ENCODE measurements at regions not wholly inside any gene's neighbourhood (a gene's known extent, or its start where the extent isn't known, plus 50 kb on each side); places are given as distances from the start of the nearest gene placed in this dataset.
"Not testable (repeated sequence)": the region's sequence is repeated elsewhere in the genome, so short reads cannot be mapped to it uniquely, and the experiment has no call there.

DNA sequence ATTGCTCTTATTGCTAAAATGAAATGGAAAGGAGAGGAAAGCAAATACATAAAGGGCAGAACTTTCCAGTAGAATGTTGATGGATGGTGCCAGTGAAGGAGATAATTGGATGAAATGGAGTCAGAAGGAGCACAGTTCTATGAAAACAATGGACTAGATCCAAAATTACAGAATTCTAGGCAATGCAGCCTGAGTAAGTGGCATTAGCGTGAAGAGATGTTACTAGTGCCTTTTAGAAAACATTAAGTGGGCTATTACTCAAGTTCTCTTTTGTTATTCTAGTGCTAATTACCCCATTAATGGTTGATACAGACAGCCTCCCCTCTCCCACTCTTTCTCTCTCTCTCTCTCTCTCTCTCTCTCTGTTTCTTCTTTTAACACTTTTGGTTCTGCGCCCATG is 209.5 kb upstream of the RGS17 start:
- Histone ChIP-seq H3K9me3 (ENCODE audit: control insufficient read depth, insufficient read depth, low read depth, low read length) (no peaks in the 10 kb centered on the region), H3K36me3 (ENCODE audit: control insufficient read depth, insufficient read depth, low read length) (no peaks in the 10 kb centered on the region), H4K20me1 (ENCODE audit: control insufficient read depth, extremely low read depth, insufficient read depth, low read length) (no peaks in the 10 kb centered on the region), H2AFZ (ENCODE audit: low read length) (no peak overlapping the region), H3K79me2 (ENCODE audit: control insufficient read depth, insufficient read depth, low read length) (no peaks in the 10 kb centered on the region), H3K27me3 (ENCODE audit: control insufficient read depth, insufficient read depth, low read length) (no peaks in the 10 kb centered on the region), H3K27ac (ENCODE audit: insufficient read depth, low read length) (no peak overlapping the region), H3K4me3 (replicated peaks in 1 of 4; ENCODE audit: control extremely low read depth in 1 of 4, insufficient read depth in 1 of 4, low read depth in 3 of 4, low read length in 4 of 4) (no peak overlapping the region), H3K4me1 (ENCODE audit: control insufficient read depth, extremely low read depth, insufficient read depth, low read length) (no peaks in the 10 kb centered on the region), H3K9ac (ENCODE audit: insufficient read depth, low read length) (no peak overlapping the region), H3K4me2 (ENCODE audit: extremely low read depth, insufficient read depth, low read length) (no peak overlapping the region)
- no peak for DNase-seq (ENCODE audit: low read depth in 2 of 2)
- TF ChIP-seq EZH2 (IDR thresholded peaks at IDR 0.05; ENCODE audit: low read length, missing control alignments) = no peak
- TF ChIP-seq, protein P1, sequence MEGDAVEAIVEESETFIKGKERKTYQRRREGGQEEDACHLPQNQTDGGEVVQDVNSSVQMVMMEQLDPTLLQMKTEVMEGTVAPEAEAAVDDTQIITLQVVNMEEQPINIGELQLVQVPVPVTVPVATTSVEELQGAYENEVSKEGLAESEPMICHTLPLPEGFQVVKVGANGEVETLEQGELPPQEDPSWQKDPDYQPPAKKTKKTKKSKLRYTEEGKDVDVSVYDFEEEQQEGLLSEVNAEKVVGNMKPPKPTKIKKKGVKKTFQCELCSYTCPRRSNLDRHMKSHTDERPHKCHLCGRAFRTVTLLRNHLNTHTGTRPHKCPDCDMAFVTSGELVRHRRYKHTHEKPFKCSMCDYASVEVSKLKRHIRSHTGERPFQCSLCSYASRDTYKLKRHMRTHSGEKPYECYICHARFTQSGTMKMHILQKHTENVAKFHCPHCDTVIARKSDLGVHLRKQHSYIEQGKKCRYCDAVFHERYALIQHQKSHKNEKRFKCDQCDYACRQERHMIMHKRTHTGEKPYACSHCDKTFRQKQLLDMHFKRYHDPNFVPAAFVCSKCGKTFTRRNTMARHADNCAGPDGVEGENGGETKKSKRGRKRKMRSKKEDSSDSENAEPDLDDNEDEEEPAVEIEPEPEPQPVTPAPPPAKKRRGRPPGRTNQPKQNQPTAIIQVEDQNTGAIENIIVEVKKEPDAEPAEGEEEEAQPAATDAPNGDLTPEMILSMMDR (conservative IDR thresholded peaks at IDR 0.05 in 1 of 2, IDR thresholded peaks at IDR 0.05 in 1 of 2; ENCODE audit: low read depth in 1 of 2, low read length in 2 of 2) = no peak

GRCh38 chr6:153334121-153334520 is 203.0 kb upstream of the RGS17 start:
- no peaks in the 10 kb centered on the region for H3K27me3 ChIP-seq (ENCODE audit: control insufficient read depth, insufficient read depth, low read length)
- H3K27ac ChIP-seq (ENCODE audit: insufficient read depth, low read length) = no peak overlapping the region
- no peaks in the 10 kb centered on the region for H3K9me3 ChIP-seq (ENCODE audit: control insufficient read depth, insufficient read depth, low read depth, low read length)
- no peak overlapping the region for H3K4me3 ChIP-seq (replicated peaks in 1 of 4; ENCODE audit: control extremely low read depth in 1 of 4, insufficient read depth in 1 of 4, low read depth in 3 of 4, low read length in 4 of 4)
- TF ChIP-seq, protein P1 (conservative IDR thresholded peaks at IDR 0.05 in 1 of 2, IDR thresholded peaks at IDR 0.05 in 1 of 2; ENCODE audit: low read depth in 1 of 2, low read length in 2 of 2) = no peak
- TF ChIP-seq EZH2 (IDR thresholded peaks at IDR 0.05; ENCODE audit: low read length, missing control alignments) = no peak
- H3K4me1 ChIP-seq (ENCODE audit: control insufficient read depth, extremely low read depth, insufficient read depth, low read length) = no peaks in the 10 kb centered on the region
- H3K79me2 ChIP-seq (ENCODE audit: control insufficient read depth, insufficient read depth, low read length) = no peaks in the 10 kb centered on the region
- no peaks in the 10 kb centered on the region for H3K36me3 ChIP-seq (ENCODE audit: control insufficient read depth, insufficient read depth, low read length)
- no peak overlapping the region for H3K9ac ChIP-seq (ENCODE audit: insufficient read depth, low read length)
- no peak for DNase-seq (ENCODE audit: low read depth in 2 of 2)
- no peak overlapping the region for H3K4me2 ChIP-seq (ENCODE audit: extremely low read depth, insufficient read depth, low read length)
- H2AFZ ChIP-seq (ENCODE audit: low read length) = no peak overlapping the region
- no peaks in the 10 kb centered on the region for H4K20me1 ChIP-seq (ENCODE audit: control insufficient read depth, extremely low read depth, insufficient read depth, low read length)

DNA sequence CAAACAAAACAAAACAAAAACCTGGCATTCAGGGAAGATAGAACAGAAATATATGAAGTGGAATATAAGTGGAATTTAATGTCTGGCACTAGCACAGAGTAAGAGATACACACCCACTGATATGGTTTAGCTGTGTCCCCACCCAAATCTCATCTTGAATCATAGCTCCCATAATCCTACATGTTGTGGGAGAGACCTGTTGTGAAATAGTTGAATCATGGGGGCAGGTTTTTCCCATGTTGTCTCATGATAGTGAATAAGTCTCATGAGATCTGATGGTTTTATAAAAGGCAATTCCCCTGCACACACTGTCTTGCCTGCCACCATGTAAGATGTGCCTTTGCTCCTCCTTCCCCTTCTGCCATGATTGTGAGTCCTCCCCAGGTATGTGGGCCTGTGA is 200.1 kb upstream of the RGS17 start:
- not testable (repeated sequence) for H4K20me1 ChIP-seq (ENCODE audit: control insufficient read depth, extremely low read depth, insufficient read depth, low read length); H3K36me3 ChIP-seq (ENCODE audit: control insufficient read depth, insufficient read depth, low read length); DNase-seq (ENCODE audit: low read depth in 2 of 2); H3K9me3 ChIP-seq (ENCODE audit: control insufficient read depth, insufficient read depth, low read depth, low read length); H3K4me3 ChIP-seq (replicated peaks in 1 of 4; ENCODE audit: control extremely low read depth in 1 of 4, insufficient read depth in 1 of 4, low read depth in 3 of 4, low read length in 4 of 4); H3K79me2 ChIP-seq (ENCODE audit: control insufficient read depth, insufficient read depth, low read length); H2AFZ ChIP-seq (ENCODE audit: low read length); H3K4me1 ChIP-seq (ENCODE audit: control insufficient read depth, extremely low read depth, insufficient read depth, low read length); H3K9ac ChIP-seq (ENCODE audit: insufficient read depth, low read length); H3K27me3 ChIP-seq (ENCODE audit: control insufficient read depth, insufficient read depth, low read length); H3K27ac ChIP-seq (ENCODE audit: insufficient read depth, low read length); H3K4me2 ChIP-seq (ENCODE audit: extremely low read depth, insufficient read depth, low read length)

DNA sequence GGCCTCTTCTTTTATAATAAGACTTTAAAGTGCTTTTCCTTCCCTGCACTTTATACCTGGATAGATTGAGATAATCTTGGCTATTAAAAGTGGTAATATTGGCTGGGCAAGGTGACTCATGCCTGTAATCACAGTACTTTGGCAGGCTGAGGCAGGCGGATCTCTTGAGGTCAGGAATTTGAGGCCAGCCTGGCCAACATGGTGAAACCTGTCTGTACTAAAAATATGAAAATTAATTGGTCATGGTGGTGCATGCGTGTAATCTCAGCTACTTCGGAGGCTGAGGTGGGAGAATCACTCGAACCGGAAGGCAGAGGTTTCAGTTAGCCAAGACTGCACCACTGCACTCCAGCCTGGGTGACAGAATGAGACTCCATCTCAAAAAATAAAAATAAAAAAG is 197.1 kb upstream of the RGS17 start:
- H3K79me2 ChIP-seq (ENCODE audit: control insufficient read depth, insufficient read depth, low read length) = no peaks in the 10 kb centered on the region
- H3K4me3 ChIP-seq (replicated peaks in 1 of 4; ENCODE audit: control extremely low read depth in 1 of 4, insufficient read depth in 1 of 4, low read depth in 3 of 4, low read length in 4 of 4) = no peak overlapping the region
- no peak overlapping the region for H3K4me2 ChIP-seq (ENCODE audit: extremely low read depth, insufficient read depth, low read length)
- no peak overlapping the region for H3K27ac ChIP-seq (ENCODE audit: insufficient read depth, low read length)
- no peak for DNase-seq (ENCODE audit: low read depth in 2 of 2)
- H3K9me3 ChIP-seq (ENCODE audit: control insufficient read depth, insufficient read depth, low read depth, low read length) = no peaks in the 10 kb centered on the region
- TF ChIP-seq, protein P1 (conservative IDR thresholded peaks at IDR 0.05 in 1 of 2, IDR thresholded peaks at IDR 0.05 in 1 of 2; ENCODE audit: low read depth in 1 of 2, low read length in 2 of 2) = no peak
- no peak for TF ChIP-seq EZH2 (IDR thresholded peaks at IDR 0.05; ENCODE audit: low read length, missing control alignments)
- no peak overlapping the region for H3K9ac ChIP-seq (ENCODE audit: insufficient read depth, low read length)
- no peaks in the 10 kb centered on the region for H3K36me3 ChIP-seq (ENCODE audit: control insufficient read depth, insufficient read depth, low read length)
- no peaks in the 10 kb centered on the region for H3K4me1 ChIP-seq (ENCODE audit: control insufficient read depth, extremely low read depth, insufficient read depth, low read length)
- H3K27me3 ChIP-seq (ENCODE audit: control insufficient read depth, insufficient read depth, low read length) = no peaks in the 10 kb centered on the region
- no peak overlapping the region for H2AFZ ChIP-seq (ENCODE audit: low read length)
- no peaks in the 10 kb centered on the region for H4K20me1 ChIP-seq (ENCODE audit: control insufficient read depth, extremely low read depth, insufficient read depth, low read length)

All from fibroblast of lung (primary cell).